HG02870 (cell line): ENCODE measurements at regions not wholly inside any gene's neighbourhood (a gene's known extent, or its start where the extent isn't known, plus 50 kb on each side); places are given as distances from the start of the nearest gene placed in this dataset.
"Not testable (repeated sequence)": the region's sequence is repeated elsewhere in the genome, so short reads cannot be mapped to it uniquely, and the experiment has no call there.

Experiments
- ATAC-seq: cut with Tn5 transposase; IDR thresholded peaks from one replicate; pipeline ENCODE4 v1.9.1; 2021; ENCODE audit warnings: mild to moderate bottlenecking, moderate library complexity; ENCODE audit not compliant: unreplicated experiment

GRCh38 chr6:125643967-125644661, 105.3 kb upstream of the HEY2 start:
- ATAC-seq, result not testable (repeated sequence)

- ATAC-seq, result no peak
Observed at GRCh38 chr6:125647391-125647790, 102.0 kb upstream of the HEY2 start.

GRCh38 chr6:125653752-125654151, 95.7 kb upstream of the HEY2 start:
- ATAC-seq, result not testable (repeated sequence)

- no peak for ATAC-seq
Observed at GRCh38 chr6:125655511-125655910, 93.9 kb upstream of the HEY2 start.

GRCh38 chr6:125656287-125656870, 93.1 kb upstream of the HEY2 start:
- ATAC-seq, result no peak

- no peak for ATAC-seq
Observed at GRCh38 chr6:125658136-125658535, 91.3 kb upstream of the HEY2 start.

- no peak for ATAC-seq
Observed at GRCh38 chr6:125658759-125659431, 90.5 kb upstream of the HEY2 start.

- no peak for ATAC-seq
Observed at GRCh38 chr6:125659887-125660286, 89.5 kb upstream of the HEY2 start.

GRCh38 chr6:125662296-125662695, 87.1 kb upstream of the HEY2 start:
- ATAC-seq, result no peak

GRCh38 chr6:125665295-125665814, 84.1 kb upstream of the HEY2 start:
- ATAC-seq, result no peak

- no peak for ATAC-seq
Observed at GRCh38 chr6:125667326-125667725, 82.1 kb upstream of the HEY2 start.

GRCh38 chr6:125668071-125668470, 81.4 kb upstream of the HEY2 start:
- ATAC-seq, result no peak

GRCh38 chr6:125670568-125670967, 78.9 kb upstream of the HEY2 start:
- no peak for ATAC-seq

GRCh38 chr6:125671323-125671722, 78.1 kb upstream of the HEY2 start:
- ATAC-seq, result no peak

- no peak for ATAC-seq
Observed at GRCh38 chr6:125674230-125674629, 75.2 kb upstream of the HEY2 start.

GRCh38 chr6:125678601-125679000, 70.8 kb upstream of the HEY2 start:
- ATAC-seq, result no peak

- no peak for ATAC-seq
Observed at GRCh38 chr6:125679128-125679527, 70.3 kb upstream of the HEY2 start.

GRCh38 chr6:125679651-125680050, 69.8 kb upstream of the HEY2 start:
- no peak for ATAC-seq

GRCh38 chr6:125682939-125683338, 66.5 kb upstream of the HEY2 start:
- no peak for ATAC-seq

GRCh38 chr6:125688138-125688537, 61.3 kb upstream of the HEY2 start:
- ATAC-seq, result peak; percentile 89

GRCh38 chr6:125693480-125693879, 56.0 kb upstream of the HEY2 start:
- ATAC-seq, result no peak

- no peak for ATAC-seq
Observed at GRCh38 chr6:125699591-125699990, 49.8 kb upstream of the HEY2 start.
